Liver (tissue), 8 donors: ENCODE measurements at regions not wholly inside any gene's neighbourhood (a gene's known extent, or its start where the extent isn't known, plus 50 kb on each side); places are given as distances from the start of the nearest gene placed in this dataset.
"Not testable (repeated sequence)": the region's sequence is repeated elsewhere in the genome, so short reads cannot be mapped to it uniquely, and the experiment has no call there.

ENCODE experiments used
- DNase-seq: peaks from one replicate; pipeline ENCODE4 v3.0.0-alpha.2; 2017; ENCODE audit warnings: low spot score
- H3K27ac ChIP-seq, 2 donors: one replicate each; pipeline ENCODE4 v1.7.0; 2013; ENCODE audit warnings: inconsistent platforms in 2 of 2, low read length in 2 of 2, control low read depth in 1 of 2, low read depth in 1 of 2, mild to moderate bottlenecking in 1 of 2
- H3K27me3 ChIP-seq, 4 donors: one replicate each; pipeline versions ENCODE4 v1.6.1 to v1.7.0; 2013; ENCODE audit warnings: low read length in 3 of 4, inconsistent platforms in 1 of 4, mild to moderate bottlenecking in 1 of 4, moderate library complexity in 1 of 4; ENCODE audit not compliant: control insufficient read depth in 4 of 4, insufficient read depth in 4 of 4
- H3K36me3 ChIP-seq, 4 donors: one replicate each; pipeline versions ENCODE4 v1.6.1 to v1.7.0; 2013; ENCODE audit warnings: low read length in 3 of 4, mild to moderate bottlenecking in 3 of 4, low read depth in 1 of 4, moderate library complexity in 1 of 4; ENCODE audit not compliant: control insufficient read depth in 4 of 4, insufficient read depth in 3 of 4
- H3K4me1 ChIP-seq, 4 donors: one replicate each; pipeline versions ENCODE4 v1.6.1 to v1.7.0; 2013; ENCODE audit warnings: low read length in 3 of 4, mild to moderate bottlenecking in 3 of 4, moderate library complexity in 1 of 4; ENCODE audit not compliant: control insufficient read depth in 4 of 4, insufficient read depth in 4 of 4
- H3K4me3 ChIP-seq, 3 donors: one replicate each; pipeline versions ENCODE4 v1.6.1 to v1.7.0; 2013; ENCODE audit warnings: low read length in 3 of 3, control low read depth in 1 of 3, low read depth in 1 of 3, mild to moderate bottlenecking in 1 of 3
- H3K9ac ChIP-seq, 2 donors: one replicate each; pipeline ENCODE4 v1.7.0; 2013; ENCODE audit warnings: low read length in 2 of 2, mild to moderate bottlenecking in 2 of 2, moderate library complexity in 2 of 2, control low read depth in 1 of 2, low read depth in 1 of 2
- H3K9me3 ChIP-seq, 4 donors: one replicate each; pipeline versions ENCODE4 v1.6.1 to v1.7.0; 2013; ENCODE audit warnings: low read length in 3 of 4; ENCODE audit not compliant: control insufficient read depth in 4 of 4
- CTCF ChIP-seq: fragments of 150-350 bp; IDR thresholded peaks from 2 replicates; pipeline ENCODE4 v1.5.1; 2017; ENCODE audit warnings: improper control_type of control experiment, low read depth, low read length; ENCODE audit not compliant: missing input control
- EGR1 ChIP-seq, 2 donors: IDR thresholded peaks; 2 replicates each; pipeline ENCODE4 v1.6.1; 2016 to 2018; ENCODE audit warnings: antibody characterized with exemption in 2 of 2, low read depth in 2 of 2
- FOXA1 ChIP-seq: IDR thresholded peaks from 2 replicates; pipeline ENCODE4 v1.6.1; 2016; ENCODE audit warnings: antibody characterized with exemption
- GABPA ChIP-seq, 2 donors: IDR thresholded peaks in 1 of 2; conservative IDR thresholded peaks in 1 of 2; 2 replicates each; pipeline ENCODE4 v1.6.1; 2016; ENCODE audit warnings: antibody characterized with exemption in 2 of 2, mild to moderate bottlenecking in 1 of 2, moderate library complexity in 1 of 2
- HNF4A ChIP-seq, 2 donors: conservative IDR thresholded peaks; 2 replicates each; pipeline ENCODE4 v1.6.1; 2016; ENCODE audit warnings: antibody characterized with exemption in 2 of 2, mild to moderate bottlenecking in 2 of 2
- JUND ChIP-seq, 2 donors: IDR thresholded peaks; 2 replicates each; pipeline ENCODE4 v1.6.1; 2016; ENCODE audit warnings: antibody characterized with exemption in 2 of 2
- MAX ChIP-seq: IDR thresholded peaks from 2 replicates; pipeline ENCODE4 v1.6.1; 2016; ENCODE audit warnings: antibody characterized with exemption
- NR2F2 ChIP-seq: IDR thresholded peaks from 2 replicates; pipeline ENCODE4 v1.6.1; 2016; ENCODE audit warnings: antibody characterized with exemption
- RAD21 ChIP-seq, 2 donors: IDR thresholded peaks; 2 replicates each; pipeline ENCODE4 v1.6.1; 2016; ENCODE audit warnings: antibody characterized with exemption in 2 of 2, mild to moderate bottlenecking in 2 of 2
- RXRA ChIP-seq, 2 donors: IDR thresholded peaks; 2 replicates each; pipeline ENCODE4 v1.6.1; 2017 to 2018; ENCODE audit warnings: antibody characterized with exemption in 2 of 2, mild to moderate bottlenecking in 1 of 2
- SP1 ChIP-seq: IDR thresholded peaks from 2 replicates; pipeline ENCODE4 v1.6.1; 2018; ENCODE audit warnings: antibody characterized with exemption, mild to moderate bottlenecking
- TAF1 ChIP-seq: conservative IDR thresholded peaks from 2 replicates; pipeline ENCODE4 v1.6.1; 2016; ENCODE audit warnings: antibody characterized with exemption, mild to moderate bottlenecking
- YY1 ChIP-seq: IDR thresholded peaks from 2 replicates; pipeline ENCODE4 v1.6.1; 2016; ENCODE audit warnings: antibody characterized with exemption, mild to moderate bottlenecking
- WGBS: extraction: QIAGEN DNeasy Blood & Tissue Kit; methylation state at CpG from one replicate; pipeline ENCODE4 v1.1.7; 2013; 5-methylcytosine and 5-hydroxymethylcytosine counted together
- TF ChIP-seq, protein P1 (sequence below): IDR thresholded peaks from 2 replicates; pipeline ENCODE4 v1.6.1; 2016; ENCODE audit warnings: antibody characterized with exemption
- TF ChIP-seq, protein P2 (sequence below): IDR thresholded peaks from 2 replicates; pipeline ENCODE4 v1.6.1; 2016; ENCODE audit warnings: antibody characterized with exemption
- TF ChIP-seq, protein P3 (sequence below): IDR thresholded peaks from 2 replicates; pipeline ENCODE4 v1.6.1; 2016; ENCODE audit warnings: antibody characterized with exemption, mild to moderate bottlenecking
- donor health status: healthy.
- donor health status: healthy.
- donor health status: healthy.
- donor health status: healthy.
- donor health status: healthy.

- TF ChIP-seq, protein P1, sequence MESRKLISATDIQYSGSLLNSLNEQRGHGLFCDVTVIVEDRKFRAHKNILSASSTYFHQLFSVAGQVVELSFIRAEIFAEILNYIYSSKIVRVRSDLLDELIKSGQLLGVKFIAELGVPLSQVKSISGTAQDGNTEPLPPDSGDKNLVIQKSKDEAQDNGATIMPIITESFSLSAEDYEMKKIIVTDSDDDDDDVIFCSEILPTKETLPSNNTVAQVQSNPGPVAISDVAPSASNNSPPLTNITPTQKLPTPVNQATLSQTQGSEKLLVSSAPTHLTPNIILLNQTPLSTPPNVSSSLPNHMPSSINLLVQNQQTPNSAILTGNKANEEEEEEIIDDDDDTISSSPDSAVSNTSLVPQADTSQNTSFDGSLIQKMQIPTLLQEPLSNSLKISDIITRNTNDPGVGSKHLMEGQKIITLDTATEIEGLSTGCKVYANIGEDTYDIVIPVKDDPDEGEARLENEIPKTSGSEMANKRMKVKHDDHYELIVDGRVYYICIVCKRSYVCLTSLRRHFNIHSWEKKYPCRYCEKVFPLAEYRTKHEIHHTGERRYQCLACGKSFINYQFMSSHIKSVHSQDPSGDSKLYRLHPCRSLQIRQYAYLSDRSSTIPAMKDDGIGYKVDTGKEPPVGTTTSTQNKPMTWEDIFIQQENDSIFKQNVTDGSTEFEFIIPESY = no peak
- TF ChIP-seq NR2F2 (no peak), RXRA (IDR thresholded peaks at IDR 0.05) (no peak)
Observed at GRCh38 chr5:43798740-43799139, 195.8 kb downstream of the NNT start (continued).

- H3K4me3 ChIP-seq, H3K36me3 ChIP-seq, DNase-seq, H3K9ac ChIP-seq, H3K27ac ChIP-seq, H3K9me3 ChIP-seq, H3K4me1 ChIP-seq, H3K27me3 ChIP-seq: not testable (repeated sequence)
- WGBS = 84% methylated on average over 6 of the region's 6 CpGs
Observed at GRCh38 chr5:43791880-43792279, 188.9 kb downstream of the NNT start.

GRCh38 chr5:43785198-43785597 lies 182.2 kb downstream of the NNT start:
- DNase-seq = no peak
- Histone ChIP-seq H3K27me3 (no peaks in the 10 kb centered on the region), H3K9ac (no peak overlapping the region), H3K9me3 (peaks cover 0 to 4% (median 0%) of the 10 kb centered on the region in 4 donors), H3K36me3 (no peaks in the 10 kb centered on the region), H3K4me1 (no peaks in the 10 kb centered on the region), H3K27ac (no peak overlapping the region), H3K4me3 (no peak overlapping the region)
- TF ChIP-seq CTCF (no peak), NR2F2 (peak; percentile 27)
- WGBS = 55% methylated on average over 3 of the region's 3 CpGs

- no peaks in the 10 kb centered on the region for H3K27me3 ChIP-seq
- H3K27ac ChIP-seq = no peak overlapping the region
- 68% methylated on average over 1 of the region's 1 CpG for WGBS
- no peaks in the 10 kb centered on the region for H3K4me1 ChIP-seq
- no peak overlapping the region for H3K4me3 ChIP-seq
- no peak for TF ChIP-seq FOXA1
- TF ChIP-seq GABPA (IDR thresholded peaks at IDR 0.05 in 1 of 2, conservative IDR thresholded peaks at IDR 0.05 in 1 of 2) = no peak
- TF ChIP-seq RAD21 (IDR thresholded peaks at IDR 0.05) = no peak
- TF ChIP-seq, protein P2, sequence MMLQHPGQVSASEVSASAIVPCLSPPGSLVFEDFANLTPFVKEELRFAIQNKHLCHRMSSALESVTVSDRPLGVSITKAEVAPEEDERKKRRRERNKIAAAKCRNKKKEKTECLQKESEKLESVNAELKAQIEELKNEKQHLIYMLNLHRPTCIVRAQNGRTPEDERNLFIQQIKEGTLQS = no peak
- no peak for TF ChIP-seq EGR1 (IDR thresholded peaks at IDR 0.05; ENCODE audit: low read depth in 2 of 2)
- no peak for TF ChIP-seq SP1
- no peak for TF ChIP-seq HNF4A (conservative IDR thresholded peaks at IDR 0.05)
- TF ChIP-seq RXRA (IDR thresholded peaks at IDR 0.05) = no peak
- no peak for TF ChIP-seq JUND (IDR thresholded peaks at IDR 0.05)
- TF ChIP-seq TAF1 = no peak
- TF ChIP-seq, protein P3, sequence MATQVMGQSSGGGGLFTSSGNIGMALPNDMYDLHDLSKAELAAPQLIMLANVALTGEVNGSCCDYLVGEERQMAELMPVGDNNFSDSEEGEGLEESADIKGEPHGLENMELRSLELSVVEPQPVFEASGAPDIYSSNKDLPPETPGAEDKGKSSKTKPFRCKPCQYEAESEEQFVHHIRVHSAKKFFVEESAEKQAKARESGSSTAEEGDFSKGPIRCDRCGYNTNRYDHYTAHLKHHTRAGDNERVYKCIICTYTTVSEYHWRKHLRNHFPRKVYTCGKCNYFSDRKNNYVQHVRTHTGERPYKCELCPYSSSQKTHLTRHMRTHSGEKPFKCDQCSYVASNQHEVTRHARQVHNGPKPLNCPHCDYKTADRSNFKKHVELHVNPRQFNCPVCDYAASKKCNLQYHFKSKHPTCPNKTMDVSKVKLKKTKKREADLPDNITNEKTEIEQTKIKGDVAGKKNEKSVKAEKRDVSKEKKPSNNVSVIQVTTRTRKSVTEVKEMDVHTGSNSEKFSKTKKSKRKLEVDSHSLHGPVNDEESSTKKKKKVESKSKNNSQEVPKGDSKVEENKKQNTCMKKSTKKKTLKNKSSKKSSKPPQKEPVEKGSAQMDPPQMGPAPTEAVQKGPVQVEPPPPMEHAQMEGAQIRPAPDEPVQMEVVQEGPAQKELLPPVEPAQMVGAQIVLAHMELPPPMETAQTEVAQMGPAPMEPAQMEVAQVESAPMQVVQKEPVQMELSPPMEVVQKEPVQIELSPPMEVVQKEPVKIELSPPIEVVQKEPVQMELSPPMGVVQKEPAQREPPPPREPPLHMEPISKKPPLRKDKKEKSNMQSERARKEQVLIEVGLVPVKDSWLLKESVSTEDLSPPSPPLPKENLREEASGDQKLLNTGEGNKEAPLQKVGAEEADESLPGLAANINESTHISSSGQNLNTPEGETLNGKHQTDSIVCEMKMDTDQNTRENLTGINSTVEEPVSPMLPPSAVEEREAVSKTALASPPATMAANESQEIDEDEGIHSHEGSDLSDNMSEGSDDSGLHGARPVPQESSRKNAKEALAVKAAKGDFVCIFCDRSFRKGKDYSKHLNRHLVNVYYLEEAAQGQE = no peak
- TF ChIP-seq YY1 = no peak
- no peak for TF ChIP-seq MAX
- no peaks in the 10 kb centered on the region for H3K9me3 ChIP-seq
- H3K36me3 ChIP-seq = no peaks in the 10 kb centered on the region
- no peak for DNase-seq
- no peak overlapping the region for H3K9ac ChIP-seq
Observed at GRCh38 chr5:43780586-43780985, 177.6 kb downstream of the NNT start.
